Tibial nerve (tissue), 4 donors: ENCODE measurements at regions not wholly inside any gene's neighbourhood (a gene's known extent, or its start where the extent isn't known, plus 50 kb on each side); places are given as distances from the start of the nearest gene placed in this dataset.

Experiments
- DNase-seq, 2 donors: peaks; one replicate each; pipeline ENCODE4 v3.0.0-alpha.2; 2019; ENCODE audit warnings: low spot score in 2 of 2
- H3K27ac ChIP-seq, 4 donors: fragments of 200-600 bp; sonication (generic) in 3 of 4; one replicate each; pipeline ENCODE4 v1.5.1; 2017 to 2019; ENCODE audit warnings: mild to moderate bottlenecking in 1 of 4
- H3K27me3 ChIP-seq, 2 donors: fragments of 200-600 bp; sonication (generic) in 1 of 2; one replicate each; pipeline versions ENCODE4 v1.5.1 to v1.6.0; 2017 to 2019
- H3K36me3 ChIP-seq, 3 donors: fragments of 200-600 bp; sonication (generic); one replicate each; pipeline ENCODE4 v1.5.1; 2018 to 2019
- H3K4me1 ChIP-seq, 4 donors: fragments of 200-600 bp; sonication (generic) in 3 of 4; one replicate each; pipeline ENCODE4 v1.5.1; 2017 to 2019
- H3K4me3 ChIP-seq, 4 donors: fragments of 200-600 bp; sonication (generic) in 3 of 4; one replicate each; pipeline ENCODE4 v1.5.1; 2017 to 2019; ENCODE audit warnings: mild to moderate bottlenecking in 1 of 4, moderate library complexity in 1 of 4
- H3K9me3 ChIP-seq, 4 donors: fragments of 200-600 bp; sonication (generic) in 3 of 4; one replicate each; pipeline ENCODE4 v1.5.1; 2017 to 2019
- EP300 ChIP-seq, 2 donors: sonication (generic); formaldehyde crosslinking; IDR thresholded peaks; one replicate each; pipeline ENCODE4 v1.6.1; 2017; ENCODE audit warnings: antibody characterized with exemption in 2 of 2, mild to moderate bottlenecking in 1 of 2
- POLR2A ChIP-seq, 2 donors: fragments of 450-650 bp; IDR thresholded peaks; one replicate each; pipeline ENCODE4 v1.6.1; 2017; ENCODE audit warnings: antibody characterized with exemption in 2 of 2, mild to moderate bottlenecking in 2 of 2, moderate library complexity in 2 of 2
- WGBS, 2 donors: methylation state at CpG; one replicate each; pipeline ENCODE4 v1.1.5; 2018; 5-methylcytosine and 5-hydroxymethylcytosine counted together
- TF ChIP-seq, protein P1 (sequence below), 5 experiments: fragments of 200-600 bp in 3 of 5; fragments of 450-650 bp in 2 of 5; sonication (generic) in 3 of 5; IDR thresholded peaks; one replicate each; pipeline ENCODE4 v1.5.1; 2016 to 2019; ENCODE audit warnings: antibody characterized with exemption in 5 of 5, mild to moderate bottlenecking in 3 of 5, moderate library complexity in 2 of 5

DNA sequence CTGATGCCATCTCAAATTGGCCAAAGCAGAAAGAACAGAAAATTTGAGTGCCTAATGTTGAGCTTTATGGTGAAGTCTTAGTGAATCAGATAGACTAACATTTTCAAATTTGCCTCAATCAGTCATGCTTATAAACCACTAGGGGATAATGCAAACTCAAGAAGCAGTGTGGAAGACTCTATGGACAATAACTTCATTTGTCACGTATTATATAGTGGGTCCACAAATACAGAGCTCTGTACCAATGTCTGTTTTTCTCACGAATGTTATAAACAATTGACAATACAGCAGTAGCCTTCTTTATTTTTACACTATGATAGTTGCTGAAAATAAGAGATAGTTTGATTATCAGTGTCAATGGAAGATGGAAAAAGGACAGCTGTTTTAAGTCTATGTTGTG, 190.8 kb upstream of the SLC8A1 start:
- DNase-seq, result no peak
- no peaks in the 10 kb centered on the region for H3K9me3 ChIP-seq
- H3K4me3 ChIP-seq, result no peak overlapping the region
- no peak overlapping the region for H3K27ac ChIP-seq
- 41 to 48% methylated on average over 2 of the region's 2 CpGs for WGBS, 2 donors
- H3K4me1 ChIP-seq, result no peaks in the 10 kb centered on the region
- H3K27me3 ChIP-seq, result no peaks in the 10 kb centered on the region
- H3K36me3 ChIP-seq, result no peaks in the 10 kb centered on the region
- no peak for TF ChIP-seq POLR2A (IDR thresholded peaks at IDR 0.05)

GRCh38 chr2:40646642-40647041, 194.8 kb upstream of the SLC8A1 start:
- 70 to 95% methylated on average over 2 of the region's 2 CpGs for WGBS, 2 donors
- Histone ChIP-seq H3K27ac (no peak overlapping the region), H3K4me3 (no peak overlapping the region), H3K27me3 (no peaks in the 10 kb centered on the region), H3K9me3 (no peaks in the 10 kb centered on the region), H3K36me3 (no peaks in the 10 kb centered on the region), H3K4me1 (no peaks in the 10 kb centered on the region)
- TF ChIP-seq POLR2A (IDR thresholded peaks at IDR 0.05) (no peak), EP300 (IDR thresholded peaks at IDR 0.05) (no peak)
- TF ChIP-seq, protein P1, sequence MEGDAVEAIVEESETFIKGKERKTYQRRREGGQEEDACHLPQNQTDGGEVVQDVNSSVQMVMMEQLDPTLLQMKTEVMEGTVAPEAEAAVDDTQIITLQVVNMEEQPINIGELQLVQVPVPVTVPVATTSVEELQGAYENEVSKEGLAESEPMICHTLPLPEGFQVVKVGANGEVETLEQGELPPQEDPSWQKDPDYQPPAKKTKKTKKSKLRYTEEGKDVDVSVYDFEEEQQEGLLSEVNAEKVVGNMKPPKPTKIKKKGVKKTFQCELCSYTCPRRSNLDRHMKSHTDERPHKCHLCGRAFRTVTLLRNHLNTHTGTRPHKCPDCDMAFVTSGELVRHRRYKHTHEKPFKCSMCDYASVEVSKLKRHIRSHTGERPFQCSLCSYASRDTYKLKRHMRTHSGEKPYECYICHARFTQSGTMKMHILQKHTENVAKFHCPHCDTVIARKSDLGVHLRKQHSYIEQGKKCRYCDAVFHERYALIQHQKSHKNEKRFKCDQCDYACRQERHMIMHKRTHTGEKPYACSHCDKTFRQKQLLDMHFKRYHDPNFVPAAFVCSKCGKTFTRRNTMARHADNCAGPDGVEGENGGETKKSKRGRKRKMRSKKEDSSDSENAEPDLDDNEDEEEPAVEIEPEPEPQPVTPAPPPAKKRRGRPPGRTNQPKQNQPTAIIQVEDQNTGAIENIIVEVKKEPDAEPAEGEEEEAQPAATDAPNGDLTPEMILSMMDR (IDR thresholded peaks at IDR 0.05), result no peak
- DNase-seq, result no peak

DNA sequence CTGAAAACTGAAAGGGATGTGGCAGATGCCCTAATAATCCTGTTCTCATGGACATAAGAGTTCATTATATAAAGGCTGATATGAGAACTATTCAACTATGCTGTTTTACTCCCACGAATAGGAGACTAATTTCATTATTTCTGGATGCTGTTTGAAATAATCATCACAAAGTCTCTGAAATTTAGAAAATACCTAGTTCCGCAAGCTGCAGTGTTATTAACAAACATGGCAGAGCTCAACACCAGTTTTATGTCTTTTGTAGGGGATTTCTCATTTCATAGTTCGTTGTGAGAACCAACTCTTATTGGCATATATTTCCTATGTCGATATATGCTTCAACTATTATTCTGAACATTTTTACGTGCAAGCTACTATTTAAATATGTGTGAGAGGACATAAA, 200.3 kb upstream of the SLC8A1 start:
- DNase-seq, result no peak
- Histone ChIP-seq H3K27me3 (no peaks in the 10 kb centered on the region), H3K27ac (no peak overlapping the region), H3K4me3 (no peak overlapping the region), H3K4me1 (no peaks in the 10 kb centered on the region), H3K36me3 (no peaks in the 10 kb centered on the region), H3K9me3 (no peaks in the 10 kb centered on the region)
- WGBS, 2 donors, result 92 to 94% methylated on average over 5 of the region's 5 CpGs
- TF ChIP-seq EP300 (IDR thresholded peaks at IDR 0.05) (no peak), POLR2A (IDR thresholded peaks at IDR 0.05) (no peak)
- TF ChIP-seq, protein P1 (IDR thresholded peaks at IDR 0.05), result no peak

- no peaks in the 10 kb centered on the region for H3K4me1 ChIP-seq
- no peak for DNase-seq
- H3K27ac ChIP-seq, result no peak overlapping the region
- WGBS, 2 donors, result 81 to 83% methylated on average over 3 of the region's 3 CpGs
- no peak overlapping the region for H3K4me3 ChIP-seq
- no peaks in the 10 kb centered on the region for H3K36me3 ChIP-seq
- no peak for TF ChIP-seq POLR2A (IDR thresholded peaks at IDR 0.05)
- TF ChIP-seq, protein P1 (IDR thresholded peaks at IDR 0.05), result no peak
- TF ChIP-seq EP300 (IDR thresholded peaks at IDR 0.05), result no peak
- H3K9me3 ChIP-seq, result no peaks in the 10 kb centered on the region
- H3K27me3 ChIP-seq, result no peaks in the 10 kb centered on the region
Observed at GRCh38 chr2:40653829-40654228, 201.9 kb upstream of the SLC8A1 start.

GRCh38 chr2:40654346-40654745, 202.5 kb upstream of the SLC8A1 start:
- Histone ChIP-seq H3K4me3 (no peak overlapping the region), H3K9me3 (no peaks in the 10 kb centered on the region), H3K4me1 (no peaks in the 10 kb centered on the region), H3K27me3 (no peaks in the 10 kb centered on the region), H3K27ac (no peak overlapping the region), H3K36me3 (no peaks in the 10 kb centered on the region)
- TF ChIP-seq EP300 (IDR thresholded peaks at IDR 0.05) (no peak), POLR2A (IDR thresholded peaks at IDR 0.05) (no peak)
- TF ChIP-seq, protein P1 (IDR thresholded peaks at IDR 0.05), result no peak
- no peak for DNase-seq
- 40 to 45% methylated on average over 1 of the region's 1 CpG for WGBS, 2 donors

DNA sequence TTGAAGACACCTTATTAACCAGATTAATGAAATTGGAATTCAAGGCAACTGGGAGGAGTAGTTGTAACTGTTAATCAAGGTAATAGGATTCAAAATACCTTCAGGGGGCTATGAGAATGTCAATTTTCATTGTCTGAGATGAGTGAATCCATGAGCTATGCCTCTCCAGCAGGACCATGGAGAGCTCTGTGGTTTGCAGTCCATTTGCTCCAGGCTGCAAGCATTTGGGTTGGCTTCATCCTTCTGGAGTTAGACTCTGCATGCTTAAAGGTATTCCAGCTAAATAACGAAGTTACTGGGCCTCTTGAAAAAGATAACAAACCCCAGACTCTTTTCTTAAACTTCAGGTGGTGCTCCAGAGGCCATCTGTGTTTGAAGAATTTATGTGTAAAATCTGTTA, 207.1 kb upstream of the SLC8A1 start:
- Histone ChIP-seq H3K27ac (no peak overlapping the region), H3K36me3 (no peaks in the 10 kb centered on the region), H3K4me3 (no peak overlapping the region), H3K27me3 (no peaks in the 10 kb centered on the region), H3K4me1 (no peaks in the 10 kb centered on the region), H3K9me3 (no peaks in the 10 kb centered on the region)
- DNase-seq, result no peak
- TF ChIP-seq, protein P1 (IDR thresholded peaks at IDR 0.05), result no peak
- TF ChIP-seq POLR2A (IDR thresholded peaks at IDR 0.05) (no peak), EP300 (IDR thresholded peaks at IDR 0.05) (no peak)
- 13 to 44% methylated on average over 1 of the region's 1 CpG for WGBS, 2 donors
